Spleen (tissue), 7 donors: ENCODE measurements at regions not wholly inside any gene's neighbourhood (a gene's known extent, or its start where the extent isn't known, plus 50 kb on each side); places are given as distances from the start of the nearest gene placed in this dataset.

Experiments
- CTCF ChIP-seq, 11 experiments: fragments of 200-600 bp in 7 of 11; fragments of 450-650 bp in 4 of 11; sonication (generic) in 4 of 11; IDR thresholded peaks in 8 of 11; conservative IDR thresholded peaks in 3 of 11; 1 replicate in 7 of 11; 2 replicates in 4 of 11; pipeline versions ENCODE4 v1.4.0 to v1.8.0; 2016 to 2021; ENCODE audit warnings: antibody characterized with exemption in 11 of 11, inconsistent platforms in 4 of 11, mild to moderate bottlenecking in 1 of 11
- POLR2A ChIP-seq, 3 donors: fragments of 450-650 bp; IDR thresholded peaks; one replicate each; pipeline ENCODE4 v1.5.1; 2017; ENCODE audit warnings: antibody characterized with exemption in 3 of 3, mild to moderate bottlenecking in 1 of 3
- POLR2AphosphoS5 ChIP-seq, 3 donors: sonication (generic); formaldehyde crosslinking; IDR thresholded peaks; one replicate each; pipeline ENCODE4 v1.5.1; 2017; ENCODE audit warnings: antibody characterized with exemption in 3 of 3
- donor health status: DM: no; HTN: no; CAD: no; lungs with moderate emphysema.
- donor health status: DM: no; HTN: no; CAD: no.
- donor health status: DM: no; HTN: no; CAD: no.

- no peak for TF ChIP-seq POLR2A (IDR thresholded peaks at IDR 0.05)
- TF ChIP-seq POLR2AphosphoS5 (IDR thresholded peaks at IDR 0.05), result no peak
- TF ChIP-seq CTCF (IDR thresholded peaks at IDR 0.05 in 8 of 11, conservative IDR thresholded peaks at IDR 0.05 in 3 of 11), result no peak
Measured at GRCh38 chr2:163086940-163087339, 248.4 kb upstream of the KCNH7 start.
